ENCODE measurements at regions not wholly inside any gene's neighbourhood (a gene's known extent, or its start where the extent isn't known, plus 50 kb on each side); places are given as distances from the start of the nearest gene placed in this dataset.

DNA sequence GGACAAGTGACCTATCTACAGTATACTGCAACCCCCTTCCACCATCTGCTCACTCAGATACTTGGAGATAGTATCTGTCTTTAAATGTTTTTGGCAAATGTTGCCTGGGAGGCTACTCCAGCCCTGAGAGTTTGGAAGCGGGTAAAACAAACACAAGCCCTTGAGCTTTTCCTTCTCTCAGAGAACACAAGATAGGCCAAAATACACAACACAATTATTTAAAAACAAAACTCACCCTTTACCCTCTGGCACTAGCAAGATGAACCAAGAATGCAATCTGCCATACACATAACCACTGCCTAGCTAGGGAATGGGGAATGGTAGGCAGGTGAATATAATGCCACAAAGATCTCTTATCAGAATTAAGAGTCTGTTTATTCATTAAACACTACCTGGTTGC, 324.7 kb upstream of the FAM47C start:
- H3K27me3 ChIP-seq (ENCODE audit: control insufficient read depth, insufficient read depth, low read length): no peaks in the 10 kb centered on the region
- TF ChIP-seq, protein P1, sequence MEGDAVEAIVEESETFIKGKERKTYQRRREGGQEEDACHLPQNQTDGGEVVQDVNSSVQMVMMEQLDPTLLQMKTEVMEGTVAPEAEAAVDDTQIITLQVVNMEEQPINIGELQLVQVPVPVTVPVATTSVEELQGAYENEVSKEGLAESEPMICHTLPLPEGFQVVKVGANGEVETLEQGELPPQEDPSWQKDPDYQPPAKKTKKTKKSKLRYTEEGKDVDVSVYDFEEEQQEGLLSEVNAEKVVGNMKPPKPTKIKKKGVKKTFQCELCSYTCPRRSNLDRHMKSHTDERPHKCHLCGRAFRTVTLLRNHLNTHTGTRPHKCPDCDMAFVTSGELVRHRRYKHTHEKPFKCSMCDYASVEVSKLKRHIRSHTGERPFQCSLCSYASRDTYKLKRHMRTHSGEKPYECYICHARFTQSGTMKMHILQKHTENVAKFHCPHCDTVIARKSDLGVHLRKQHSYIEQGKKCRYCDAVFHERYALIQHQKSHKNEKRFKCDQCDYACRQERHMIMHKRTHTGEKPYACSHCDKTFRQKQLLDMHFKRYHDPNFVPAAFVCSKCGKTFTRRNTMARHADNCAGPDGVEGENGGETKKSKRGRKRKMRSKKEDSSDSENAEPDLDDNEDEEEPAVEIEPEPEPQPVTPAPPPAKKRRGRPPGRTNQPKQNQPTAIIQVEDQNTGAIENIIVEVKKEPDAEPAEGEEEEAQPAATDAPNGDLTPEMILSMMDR (conservative IDR thresholded peaks at IDR 0.05 in 1 of 2, IDR thresholded peaks at IDR 0.05 in 1 of 2; ENCODE audit: low read depth in 1 of 2, low read length in 2 of 2): no peak
- TF ChIP-seq EZH2 (IDR thresholded peaks at IDR 0.05; ENCODE audit: low read length, missing control alignments): no peak

DNA sequence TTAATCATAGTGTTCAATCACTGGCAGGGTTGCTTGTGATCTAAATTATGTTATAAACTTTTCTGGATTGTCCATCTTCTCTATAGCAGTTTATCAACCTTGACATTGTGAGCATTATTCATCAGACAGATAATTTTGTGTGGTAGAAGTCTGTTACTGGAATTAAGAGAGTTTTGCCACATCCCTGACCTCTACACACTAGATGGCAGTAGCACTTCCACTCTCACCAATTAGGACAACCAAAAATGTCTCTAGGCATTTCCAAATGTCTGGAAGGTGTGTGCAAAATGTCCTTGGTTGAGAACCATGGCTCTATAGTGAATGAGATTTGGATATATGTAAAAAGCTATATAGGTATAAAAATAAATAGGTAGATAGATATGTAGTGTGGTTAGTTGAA, 324.1 kb upstream of the FAM47C start:
- TF ChIP-seq, protein P1 (conservative IDR thresholded peaks at IDR 0.05 in 1 of 2, IDR thresholded peaks at IDR 0.05 in 1 of 2; ENCODE audit: low read depth in 1 of 2, low read length in 2 of 2): no peak
- TF ChIP-seq EZH2 (IDR thresholded peaks at IDR 0.05; ENCODE audit: low read length, missing control alignments): no peak
- Histone ChIP-seq H3K27ac (ENCODE audit: insufficient read depth, low read length) (no peak overlapping the region), H3K4me1 (ENCODE audit: control insufficient read depth, extremely low read depth, insufficient read depth, low read length) (no peaks in the 10 kb centered on the region), H3K36me3 (ENCODE audit: control insufficient read depth, insufficient read depth, low read length) (no peaks in the 10 kb centered on the region), H4K20me1 (ENCODE audit: control insufficient read depth, extremely low read depth, insufficient read depth, low read length) (no peaks in the 10 kb centered on the region), H3K4me2 (ENCODE audit: extremely low read depth, insufficient read depth, low read length) (no peak overlapping the region), H3K27me3 (ENCODE audit: control insufficient read depth, insufficient read depth, low read length) (no peaks in the 10 kb centered on the region), H3K9me3 (ENCODE audit: control insufficient read depth, insufficient read depth, low read depth, low read length) (no peaks in the 10 kb centered on the region), H3K79me2 (ENCODE audit: control insufficient read depth, insufficient read depth, low read length) (no peaks in the 10 kb centered on the region), H3K4me3 (replicated peaks in 1 of 4; ENCODE audit: control extremely low read depth in 1 of 4, insufficient read depth in 1 of 4, low read depth in 3 of 4, low read length in 4 of 4) (no peak overlapping the region), H2AFZ (ENCODE audit: low read length) (no peak overlapping the region), H3K9ac (ENCODE audit: insufficient read depth, low read length) (no peak overlapping the region)
- DNase-seq (ENCODE audit: low read depth in 2 of 2): no peak

More for the DNA sequence above, 324.7 kb upstream of the FAM47C start:
- Histone ChIP-seq H4K20me1 (ENCODE audit: control insufficient read depth, extremely low read depth, insufficient read depth, low read length) (no peaks in the 10 kb centered on the region), H3K4me3 (replicated peaks in 1 of 4; ENCODE audit: control extremely low read depth in 1 of 4, insufficient read depth in 1 of 4, low read depth in 3 of 4, low read length in 4 of 4) (no peak overlapping the region), H3K36me3 (ENCODE audit: control insufficient read depth, insufficient read depth, low read length) (no peaks in the 10 kb centered on the region), H3K4me2 (ENCODE audit: extremely low read depth, insufficient read depth, low read length) (no peak overlapping the region), H3K79me2 (ENCODE audit: control insufficient read depth, insufficient read depth, low read length) (no peaks in the 10 kb centered on the region), H3K4me1 (ENCODE audit: control insufficient read depth, extremely low read depth, insufficient read depth, low read length) (no peaks in the 10 kb centered on the region), H2AFZ (ENCODE audit: low read length) (no peak overlapping the region), H3K9ac (ENCODE audit: insufficient read depth, low read length) (no peak overlapping the region), H3K27ac (ENCODE audit: insufficient read depth, low read length) (no peak overlapping the region), H3K9me3 (ENCODE audit: control insufficient read depth, insufficient read depth, low read depth, low read length) (no peaks in the 10 kb centered on the region)
- no peak for DNase-seq (ENCODE audit: low read depth in 2 of 2)

DNA sequence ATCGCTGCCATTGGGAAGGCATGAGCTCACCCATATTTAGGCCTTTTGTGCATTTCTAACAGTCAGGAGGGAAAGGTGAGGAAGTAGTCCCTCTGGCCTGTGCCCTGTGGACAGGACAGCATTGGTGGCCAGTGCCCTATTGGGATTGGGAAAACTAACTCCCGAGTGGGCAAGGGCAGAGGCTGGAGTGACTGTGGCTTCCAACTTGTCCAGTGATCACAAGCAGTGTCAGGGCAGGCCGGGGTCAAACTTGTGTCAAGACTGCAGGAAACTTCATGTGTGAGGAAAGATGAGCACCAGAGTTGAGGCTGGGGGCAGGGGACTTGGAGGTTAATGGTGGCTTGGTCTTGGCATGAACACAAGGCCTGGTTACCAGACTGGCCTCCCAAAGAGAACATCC, 286.2 kb upstream of the FAM47C start:
- Histone ChIP-seq H3K79me2 (ENCODE audit: control insufficient read depth, insufficient read depth, low read length) (no peaks in the 10 kb centered on the region), H3K36me3 (ENCODE audit: control insufficient read depth, insufficient read depth, low read length) (no peaks in the 10 kb centered on the region)
- no peak for DNase-seq (ENCODE audit: low read depth in 2 of 2)

More for the DNA sequence above, 286.2 kb upstream of the FAM47C start:
- no peak for TF ChIP-seq EZH2 (IDR thresholded peaks at IDR 0.05; ENCODE audit: low read length, missing control alignments)
- TF ChIP-seq, protein P1 (conservative IDR thresholded peaks at IDR 0.05 in 1 of 2, IDR thresholded peaks at IDR 0.05 in 1 of 2; ENCODE audit: low read depth in 1 of 2, low read length in 2 of 2): no peak
- no peaks in the 10 kb centered on the region for H3K4me1 ChIP-seq (ENCODE audit: control insufficient read depth, extremely low read depth, insufficient read depth, low read length)
- H2AFZ ChIP-seq (ENCODE audit: low read length): no peak overlapping the region
- H3K27me3 ChIP-seq (ENCODE audit: control insufficient read depth, insufficient read depth, low read length): no peaks in the 10 kb centered on the region
- H3K27ac ChIP-seq (ENCODE audit: insufficient read depth, low read length): no peak overlapping the region
- no peaks in the 10 kb centered on the region for H3K9me3 ChIP-seq (ENCODE audit: control insufficient read depth, insufficient read depth, low read depth, low read length)
- H3K4me2 ChIP-seq (ENCODE audit: extremely low read depth, insufficient read depth, low read length): no peak overlapping the region
- no peak overlapping the region for H3K9ac ChIP-seq (ENCODE audit: insufficient read depth, low read length)
- no peak overlapping the region for H3K4me3 ChIP-seq (replicated peaks in 1 of 4; ENCODE audit: control extremely low read depth in 1 of 4, insufficient read depth in 1 of 4, low read depth in 3 of 4, low read length in 4 of 4)
- no peaks in the 10 kb centered on the region for H4K20me1 ChIP-seq (ENCODE audit: control insufficient read depth, extremely low read depth, insufficient read depth, low read length)

Measured in fibroblast of lung (primary cell).